ENCODE measurements at regions not wholly inside any gene's neighbourhood (a gene's known extent, or its start where the extent isn't known, plus 50 kb on each side); places are given as distances from the start of the nearest gene placed in this dataset.

DNA sequence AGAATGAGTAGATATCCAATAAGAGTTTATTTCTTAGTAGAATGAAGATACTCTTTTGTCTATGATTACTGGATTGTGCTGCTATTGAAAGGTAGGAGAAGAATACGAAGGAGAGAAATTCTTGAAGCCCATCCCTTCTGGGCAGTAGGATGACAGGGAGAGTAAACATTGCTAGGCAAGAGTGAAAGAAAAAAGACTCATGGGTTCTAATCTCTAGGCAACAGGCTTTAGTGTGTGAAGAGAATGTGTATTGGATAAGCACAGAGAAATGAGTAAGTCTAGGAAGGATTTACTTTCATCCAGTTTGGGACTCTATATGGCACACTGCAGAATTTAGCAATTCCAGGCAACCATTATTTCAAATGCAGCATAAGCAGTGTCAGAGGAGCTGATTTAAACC is 216.0 kb downstream of the GABRG2 start:
- Histone ChIP-seq H3F3A (replicated peaks; ENCODE audit: insufficient read depth) (no peaks in the 10 kb centered on the region), H3K9me3 (no peaks in the 10 kb centered on the region), H2AFZ (ENCODE audit: low read depth) (no peak overlapping the region), H3K4me1 (ENCODE audit: control insufficient read depth in 1 of 2, insufficient read depth in 2 of 2, low read depth in 1 of 2, low read length in 1 of 2) (no peaks in the 10 kb centered on the region), H3K9ac (no peak overlapping the region), H3K79me2 (ENCODE audit: insufficient read depth) (no peaks in the 10 kb centered on the region), H3K27me3 (ENCODE audit: insufficient read depth) (no peaks in the 10 kb centered on the region), H3K36me3 (replicated peaks in 1 of 2; ENCODE audit: control insufficient read depth in 1 of 2, insufficient read depth in 2 of 2, low read length in 1 of 2) (no peaks in the 10 kb centered on the region), H3K27ac (ENCODE audit: low read depth in 2 of 2, low read length in 1 of 2) (no peak overlapping the region), H3K4me3 (ENCODE audit: low read depth in 2 of 2, low read length in 1 of 2) (no peak overlapping the region), H4K20me1 (ENCODE audit: insufficient read depth) (no peaks in the 10 kb centered on the region), H3K4me2 (no peak overlapping the region), H3K9me2 (no peaks in the 10 kb centered on the region)
- TF ChIP-seq SIN3A (IDR thresholded peaks at IDR 0.05; ENCODE audit: borderline replicate concordance, low read depth, low read length) (no peak), RAD21 (IDR thresholded peaks at IDR 0.05; ENCODE audit: low read length) (no peak), RXRA (IDR thresholded peaks at IDR 0.05; ENCODE audit: borderline replicate concordance, low read depth) (no peak), FOXM1 (IDR thresholded peaks at IDR 0.05; ENCODE audit: low read depth) (no peak), CHD2 (IDR thresholded peaks at IDR 0.05; ENCODE audit: low read length, partially characterized antibody) (no peak), SMC3 (IDR thresholded peaks at IDR 0.05; ENCODE audit: low read depth, low read length) (no peak), TAF1 (IDR thresholded peaks at IDR 0.05; ENCODE audit: borderline replicate concordance, low read depth, low read length) (no peak), FOSL2 (IDR thresholded peaks at IDR 0.05; ENCODE audit: borderline replicate concordance, low read depth) (no peak)
- TF ChIP-seq, protein P1, sequence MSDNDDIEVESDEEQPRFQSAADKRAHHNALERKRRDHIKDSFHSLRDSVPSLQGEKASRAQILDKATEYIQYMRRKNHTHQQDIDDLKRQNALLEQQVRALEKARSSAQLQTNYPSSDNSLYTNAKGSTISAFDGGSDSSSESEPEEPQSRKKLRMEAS (IDR thresholded peaks at IDR 0.05; ENCODE audit: low read depth): no peak
- TF ChIP-seq, protein P2, sequence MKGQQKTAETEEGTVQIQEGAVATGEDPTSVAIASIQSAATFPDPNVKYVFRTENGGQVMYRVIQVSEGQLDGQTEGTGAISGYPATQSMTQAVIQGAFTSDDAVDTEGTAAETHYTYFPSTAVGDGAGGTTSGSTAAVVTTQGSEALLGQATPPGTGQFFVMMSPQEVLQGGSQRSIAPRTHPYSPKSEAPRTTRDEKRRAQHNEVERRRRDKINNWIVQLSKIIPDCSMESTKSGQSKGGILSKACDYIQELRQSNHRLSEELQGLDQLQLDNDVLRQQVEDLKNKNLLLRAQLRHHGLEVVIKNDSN (IDR thresholded peaks at IDR 0.05; ENCODE audit: borderline replicate concordance, low read depth): no peak
- TF ChIP-seq, protein P3, sequence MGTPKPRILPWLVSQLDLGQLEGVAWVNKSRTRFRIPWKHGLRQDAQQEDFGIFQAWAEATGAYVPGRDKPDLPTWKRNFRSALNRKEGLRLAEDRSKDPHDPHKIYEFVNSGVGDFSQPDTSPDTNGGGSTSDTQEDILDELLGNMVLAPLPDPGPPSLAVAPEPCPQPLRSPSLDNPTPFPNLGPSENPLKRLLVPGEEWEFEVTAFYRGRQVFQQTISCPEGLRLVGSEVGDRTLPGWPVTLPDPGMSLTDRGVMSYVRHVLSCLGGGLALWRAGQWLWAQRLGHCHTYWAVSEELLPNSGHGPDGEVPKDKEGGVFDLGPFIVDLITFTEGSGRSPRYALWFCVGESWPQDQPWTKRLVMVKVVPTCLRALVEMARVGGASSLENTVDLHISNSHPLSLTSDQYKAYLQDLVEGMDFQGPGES (IDR thresholded peaks at IDR 0.05; ENCODE audit: low read depth, low read length): no peak
- TF ChIP-seq, protein P4, sequence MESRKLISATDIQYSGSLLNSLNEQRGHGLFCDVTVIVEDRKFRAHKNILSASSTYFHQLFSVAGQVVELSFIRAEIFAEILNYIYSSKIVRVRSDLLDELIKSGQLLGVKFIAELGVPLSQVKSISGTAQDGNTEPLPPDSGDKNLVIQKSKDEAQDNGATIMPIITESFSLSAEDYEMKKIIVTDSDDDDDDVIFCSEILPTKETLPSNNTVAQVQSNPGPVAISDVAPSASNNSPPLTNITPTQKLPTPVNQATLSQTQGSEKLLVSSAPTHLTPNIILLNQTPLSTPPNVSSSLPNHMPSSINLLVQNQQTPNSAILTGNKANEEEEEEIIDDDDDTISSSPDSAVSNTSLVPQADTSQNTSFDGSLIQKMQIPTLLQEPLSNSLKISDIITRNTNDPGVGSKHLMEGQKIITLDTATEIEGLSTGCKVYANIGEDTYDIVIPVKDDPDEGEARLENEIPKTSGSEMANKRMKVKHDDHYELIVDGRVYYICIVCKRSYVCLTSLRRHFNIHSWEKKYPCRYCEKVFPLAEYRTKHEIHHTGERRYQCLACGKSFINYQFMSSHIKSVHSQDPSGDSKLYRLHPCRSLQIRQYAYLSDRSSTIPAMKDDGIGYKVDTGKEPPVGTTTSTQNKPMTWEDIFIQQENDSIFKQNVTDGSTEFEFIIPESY (IDR thresholded peaks at IDR 0.05; ENCODE audit: borderline replicate concordance, low read depth): no peak
- TF ChIP-seq, protein P5, sequence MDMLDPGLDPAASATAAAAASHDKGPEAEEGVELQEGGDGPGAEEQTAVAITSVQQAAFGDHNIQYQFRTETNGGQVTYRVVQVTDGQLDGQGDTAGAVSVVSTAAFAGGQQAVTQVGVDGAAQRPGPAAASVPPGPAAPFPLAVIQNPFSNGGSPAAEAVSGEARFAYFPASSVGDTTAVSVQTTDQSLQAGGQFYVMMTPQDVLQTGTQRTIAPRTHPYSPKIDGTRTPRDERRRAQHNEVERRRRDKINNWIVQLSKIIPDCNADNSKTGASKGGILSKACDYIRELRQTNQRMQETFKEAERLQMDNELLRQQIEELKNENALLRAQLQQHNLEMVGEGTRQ (IDR thresholded peaks at IDR 0.05; ENCODE audit: borderline replicate concordance, low read depth, low read length): no peak
- TF ChIP-seq, protein P6, sequence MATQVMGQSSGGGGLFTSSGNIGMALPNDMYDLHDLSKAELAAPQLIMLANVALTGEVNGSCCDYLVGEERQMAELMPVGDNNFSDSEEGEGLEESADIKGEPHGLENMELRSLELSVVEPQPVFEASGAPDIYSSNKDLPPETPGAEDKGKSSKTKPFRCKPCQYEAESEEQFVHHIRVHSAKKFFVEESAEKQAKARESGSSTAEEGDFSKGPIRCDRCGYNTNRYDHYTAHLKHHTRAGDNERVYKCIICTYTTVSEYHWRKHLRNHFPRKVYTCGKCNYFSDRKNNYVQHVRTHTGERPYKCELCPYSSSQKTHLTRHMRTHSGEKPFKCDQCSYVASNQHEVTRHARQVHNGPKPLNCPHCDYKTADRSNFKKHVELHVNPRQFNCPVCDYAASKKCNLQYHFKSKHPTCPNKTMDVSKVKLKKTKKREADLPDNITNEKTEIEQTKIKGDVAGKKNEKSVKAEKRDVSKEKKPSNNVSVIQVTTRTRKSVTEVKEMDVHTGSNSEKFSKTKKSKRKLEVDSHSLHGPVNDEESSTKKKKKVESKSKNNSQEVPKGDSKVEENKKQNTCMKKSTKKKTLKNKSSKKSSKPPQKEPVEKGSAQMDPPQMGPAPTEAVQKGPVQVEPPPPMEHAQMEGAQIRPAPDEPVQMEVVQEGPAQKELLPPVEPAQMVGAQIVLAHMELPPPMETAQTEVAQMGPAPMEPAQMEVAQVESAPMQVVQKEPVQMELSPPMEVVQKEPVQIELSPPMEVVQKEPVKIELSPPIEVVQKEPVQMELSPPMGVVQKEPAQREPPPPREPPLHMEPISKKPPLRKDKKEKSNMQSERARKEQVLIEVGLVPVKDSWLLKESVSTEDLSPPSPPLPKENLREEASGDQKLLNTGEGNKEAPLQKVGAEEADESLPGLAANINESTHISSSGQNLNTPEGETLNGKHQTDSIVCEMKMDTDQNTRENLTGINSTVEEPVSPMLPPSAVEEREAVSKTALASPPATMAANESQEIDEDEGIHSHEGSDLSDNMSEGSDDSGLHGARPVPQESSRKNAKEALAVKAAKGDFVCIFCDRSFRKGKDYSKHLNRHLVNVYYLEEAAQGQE (IDR thresholded peaks at IDR 0.05; ENCODE audit: low read depth, low read length): no peak
- POLR2A ChIA-PET: no interaction called here
- DNase-seq: no peak
- CTCF ChIA-PET: no interaction called here
- 0% methylated on average over 1 of the region's 1 CpG for WGBS (ENCODE audit: low lambda C conversion rate)

Measured in SK-N-SH (cell line).